Neutrophil (primary cell): ENCODE measurements at regions not wholly inside any gene's neighbourhood (a gene's known extent, or its start where the extent isn't known, plus 50 kb on each side); places are given as distances from the start of the nearest gene placed in this dataset.

Experiments used
- H3K27ac ChIP-seq: fragments of 200-600 bp; sonication (generic); 2 replicates; pipeline ENCODE4 v1.5.1; 2016; ENCODE audit warnings: mild to moderate bottlenecking, moderate library complexity
- H3K27me3 ChIP-seq: fragments of 200-600 bp; sonication (generic); 2 replicates; pipeline ENCODE4 v1.6.0; 2016; ENCODE audit warnings: mild to moderate bottlenecking
- H3K36me3 ChIP-seq: fragments of 200-600 bp; sonication (generic); 2 replicates; pipeline ENCODE4 v1.5.1; 2017
- H3K4me1 ChIP-seq, 2 experiments: fragments of 200-600 bp in 1 of 2; sonication (generic) in 1 of 2; 1 replicate in 1 of 2; 2 replicates in 1 of 2; pipeline versions ENCODE4 v1.5.1 to v1.6.1; 2013 to 2016; ENCODE audit warnings: low read depth in 1 of 2, low read length in 1 of 2, mild to moderate bottlenecking in 1 of 2, moderate library complexity in 1 of 2; ENCODE audit not compliant: control insufficient read depth in 1 of 2, insufficient read depth in 1 of 2
- H3K4me3 ChIP-seq, 2 experiments: fragments of 200-600 bp in 1 of 2; sonication (generic) in 1 of 2; 1 replicate in 1 of 2; 2 replicates in 1 of 2; pipeline ENCODE4 v1.5.1; 2013 to 2016; ENCODE audit warnings: low read depth in 1 of 2, low read length in 1 of 2, mild to moderate bottlenecking in 1 of 2, moderate library complexity in 1 of 2
- H3K9me3 ChIP-seq: fragments of 200-600 bp; sonication (generic); 2 replicates; pipeline ENCODE4 v1.5.1; 2016
- CTCF ChIP-seq: fragments of 200-600 bp; sonication (generic); IDR thresholded peaks from 2 replicates; pipeline ENCODE4 v1.5.1; 2016; ENCODE audit warnings: antibody characterized with exemption

DNA sequence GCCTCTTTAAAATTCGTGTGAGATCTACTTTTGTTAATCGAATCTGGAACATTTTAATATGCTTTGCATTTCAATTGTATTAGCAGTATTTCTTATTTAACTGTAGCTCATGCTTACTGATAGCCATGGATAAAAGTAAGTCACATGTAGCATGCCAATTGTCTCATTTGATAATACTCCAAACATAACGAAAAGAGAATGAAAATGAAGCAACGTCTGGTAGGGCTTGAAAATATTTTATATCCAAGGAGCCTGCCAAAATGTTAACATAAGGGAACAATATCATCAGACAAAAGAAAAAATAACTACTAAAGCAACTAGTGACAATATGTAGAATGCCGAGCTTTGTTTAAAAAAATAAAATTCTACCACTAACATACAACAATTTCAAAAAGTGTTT is 94.1 kb upstream of the MID1 start:
- H3K27ac ChIP-seq = no peak overlapping the region
- no peaks in the 10 kb centered on the region for H3K4me1 ChIP-seq
- H3K36me3 ChIP-seq = no peaks in the 10 kb centered on the region
- no peak overlapping the region for H3K4me3 ChIP-seq
- H3K9me3 ChIP-seq = no peaks in the 10 kb centered on the region
- H3K27me3 ChIP-seq = no peaks in the 10 kb centered on the region
- no peak for TF ChIP-seq CTCF

DNA sequence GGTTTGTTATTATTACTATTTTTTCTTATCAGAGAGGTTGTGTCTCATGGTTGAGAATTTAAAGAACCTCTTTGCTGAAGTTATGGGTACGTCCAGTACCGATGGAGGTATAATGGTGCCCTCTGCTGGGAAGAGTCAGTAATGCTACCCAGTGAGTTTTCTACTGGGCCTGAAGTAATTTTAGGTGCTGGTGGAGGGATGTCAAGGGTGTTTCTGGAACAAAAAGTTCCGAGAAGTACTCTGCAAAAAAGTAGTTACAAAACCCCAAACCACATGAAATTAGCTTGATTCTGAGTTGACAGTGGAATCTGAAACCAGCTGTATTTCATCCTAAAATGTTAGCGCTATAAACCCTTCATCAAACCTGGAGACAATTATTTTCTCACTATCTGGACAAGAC is 102.5 kb upstream of the MID1 start:
- H3K27ac ChIP-seq = no peak overlapping the region
- no peaks in the 10 kb centered on the region for H3K4me1 ChIP-seq
- TF ChIP-seq CTCF = peak; percentile 60
- H3K36me3 ChIP-seq = no peaks in the 10 kb centered on the region
- no peaks in the 10 kb centered on the region for H3K27me3 ChIP-seq
- no peaks in the 10 kb centered on the region for H3K9me3 ChIP-seq
- H3K4me3 ChIP-seq = no peak overlapping the region

- Histone ChIP-seq H3K4me1 (no peaks in the 10 kb centered on the region), H3K4me3 (no peak overlapping the region), H3K27me3 (no peaks in the 10 kb centered on the region), H3K36me3 (no peaks in the 10 kb centered on the region), H3K27ac (no peak overlapping the region), H3K9me3 (no peaks in the 10 kb centered on the region)
- TF ChIP-seq CTCF = no peak
Measured at GRCh38 chrX:10725071-10725470, 104.7 kb upstream of the MID1 start.

GRCh38 chrX:10726647-10727046 is 106.3 kb upstream of the MID1 start:
- Histone ChIP-seq H3K4me1 (no peaks in the 10 kb centered on the region), H3K27ac (no peak overlapping the region), H3K36me3 (no peaks in the 10 kb centered on the region), H3K4me3 (no peak overlapping the region), H3K9me3 (no peaks in the 10 kb centered on the region), H3K27me3 (no peaks in the 10 kb centered on the region)
- TF ChIP-seq CTCF = no peak

GRCh38 chrX:10728806-10729389 is 108.5 kb upstream of the MID1 start:
- TF ChIP-seq CTCF = no peak
- no peaks in the 10 kb centered on the region for H3K9me3 ChIP-seq
- no peak overlapping the region for H3K27ac ChIP-seq
- no peak overlapping the region for H3K4me3 ChIP-seq
- H3K36me3 ChIP-seq = no peaks in the 10 kb centered on the region
- no peaks in the 10 kb centered on the region for H3K4me1 ChIP-seq
- H3K27me3 ChIP-seq = no peaks in the 10 kb centered on the region

- TF ChIP-seq CTCF = no peak
- H3K27me3 ChIP-seq = no peaks in the 10 kb centered on the region
- H3K9me3 ChIP-seq = no peaks in the 10 kb centered on the region
- no peak overlapping the region for H3K27ac ChIP-seq
- no peaks in the 10 kb centered on the region for H3K36me3 ChIP-seq
- H3K4me3 ChIP-seq = no peak overlapping the region
- no peaks in the 10 kb centered on the region for H3K4me1 ChIP-seq
Measured at GRCh38 chrX:10739426-10739825, 119.0 kb upstream of the MID1 start.
